H9 (cell line): ENCODE measurements at regions not wholly inside any gene's neighbourhood (a gene's known extent, or its start where the extent isn't known, plus 50 kb on each side); places are given as distances from the start of the nearest gene placed in this dataset.

Experiments used
- DNase-seq: peaks from one replicate; pipeline ENCODE4 v3.0.0-alpha.2; 2017
- H2AFZ ChIP-seq: one replicate; pipeline ENCODE4 v1.6.1; 2013; ENCODE audit warnings: mild to moderate bottlenecking, low read length, control low read depth, moderate library complexity
- H2AK5ac ChIP-seq: 2 replicates; pipeline ENCODE4 v1.6.1; 2013; ENCODE audit warnings: low read length, control low read depth, mixed read lengths; ENCODE audit not compliant: insufficient read length
- H2BK120ac ChIP-seq: one replicate; pipeline ENCODE4 v1.6.1; 2013; ENCODE audit warnings: low read depth, mild to moderate bottlenecking, low read length, control low read depth, inconsistent platforms; ENCODE audit not compliant: poor library complexity, severe bottlenecking
- H2BK12ac ChIP-seq: 2 replicates; pipeline ENCODE4 v1.6.1; 2013; ENCODE audit warnings: low read length, control low read depth, mixed read lengths, low read depth; ENCODE audit not compliant: insufficient read length
- H2BK15ac ChIP-seq: 2 replicates; pipeline ENCODE4 v1.6.1; 2013; ENCODE audit warnings: low read depth, low read length, control low read depth
- H2BK20ac ChIP-seq: one replicate; pipeline ENCODE4 v1.6.1; 2013; ENCODE audit warnings: low read depth, mild to moderate bottlenecking, low read length, control low read depth, inconsistent platforms; ENCODE audit not compliant: poor library complexity, severe bottlenecking
- H2BK5ac ChIP-seq: 2 replicates; pipeline ENCODE4 v1.6.1; 2013; ENCODE audit warnings: low read length, control low read depth, mixed read lengths; ENCODE audit not compliant: insufficient read length
- H3K14ac ChIP-seq: 2 replicates; pipeline ENCODE4 v1.6.1; 2013; ENCODE audit warnings: low read length, control low read depth; ENCODE audit not compliant: insufficient read depth
- H3K18ac ChIP-seq: 2 replicates; pipeline ENCODE4 v1.6.1; 2013; ENCODE audit warnings: low read depth, mild to moderate bottlenecking, mixed read lengths, low read length, control low read depth; ENCODE audit not compliant: insufficient read length
- H3K23ac ChIP-seq: 2 replicates; pipeline ENCODE4 v1.6.1; 2013; ENCODE audit warnings: low read length, control low read depth, mixed read lengths, low read depth; ENCODE audit not compliant: insufficient read length
- H3K23me2 ChIP-seq: 2 replicates; pipeline ENCODE4 v1.6.1; 2013; ENCODE audit warnings: low read depth, mild to moderate bottlenecking, mixed read lengths, low read length, control low read depth; ENCODE audit not compliant: insufficient read length, poor library complexity, severe bottlenecking
- H3K27ac ChIP-seq: 2 replicates; pipeline ENCODE4 v1.5.1; 2013; ENCODE audit warnings: low read length, control low read depth, mixed read lengths, low read depth; ENCODE audit not compliant: insufficient read length
- H3K27me3 ChIP-seq: 2 replicates; pipeline ENCODE4 v1.6.1; 2013; ENCODE audit warnings: low read length, control low read depth, inconsistent platforms; ENCODE audit not compliant: insufficient read depth
- H3K4ac ChIP-seq: 2 replicates; pipeline ENCODE4 v1.6.1; 2013; ENCODE audit warnings: low read depth, mild to moderate bottlenecking, control low read depth, inconsistent platforms, low read length, moderate library complexity
- H3K4me1 ChIP-seq: 2 replicates; pipeline ENCODE4 v1.6.1; 2013; ENCODE audit warnings: low read length, control low read depth, inconsistent platforms; ENCODE audit not compliant: insufficient read depth
- H3K4me2 ChIP-seq: 2 replicates; pipeline ENCODE4 v1.6.1; 2013; ENCODE audit warnings: low read length, control low read depth, mixed read lengths; ENCODE audit not compliant: insufficient read length, insufficient read depth
- H3K56ac ChIP-seq: 2 replicates; pipeline ENCODE4 v1.6.1; 2013; ENCODE audit warnings: low read depth, mild to moderate bottlenecking, mixed read lengths, low read length, control low read depth; ENCODE audit not compliant: insufficient read length
- H3K79me1 ChIP-seq: 2 replicates; pipeline ENCODE4 v1.6.1; 2013; ENCODE audit warnings: low read depth, mild to moderate bottlenecking, moderate library complexity, low read length, control low read depth, inconsistent platforms; ENCODE audit not compliant: insufficient read depth, poor library complexity, severe bottlenecking
- H3K79me2 ChIP-seq: 2 replicates; pipeline ENCODE4 v1.6.1; 2013; ENCODE audit warnings: low read length, control low read depth, inconsistent platforms; ENCODE audit not compliant: insufficient read depth
- H3K9ac ChIP-seq: 2 replicates; pipeline ENCODE4 v1.6.1; 2013; ENCODE audit warnings: low read length, control low read depth, mixed read lengths; ENCODE audit not compliant: insufficient read length; ENCODE audit errors: extremely low read depth
- H3K9me3 ChIP-seq: one replicate; pipeline ENCODE4 v1.6.1; 2013; ENCODE audit warnings: low read depth, low read length, inconsistent platforms; ENCODE audit not compliant: control insufficient read depth
- H3T11ph ChIP-seq: one replicate; pipeline ENCODE4 v1.6.1; 2013; ENCODE audit warnings: mild to moderate bottlenecking, low read length, control low read depth, inconsistent platforms
- H4K20me1 ChIP-seq: one replicate; pipeline ENCODE4 v1.6.1; 2013; ENCODE audit not compliant: control insufficient read depth, insufficient read length, insufficient read depth
- H4K5ac ChIP-seq: 2 replicates; pipeline ENCODE4 v1.6.1; 2013; ENCODE audit warnings: low read depth, mild to moderate bottlenecking, mixed read lengths, low read length, control low read depth; ENCODE audit not compliant: insufficient read length
- H4K8ac ChIP-seq: replicated peaks from 2 replicates; pipeline ENCODE4 v1.6.1; 2013; ENCODE audit warnings: low read length, control low read depth, mixed read lengths, low read depth; ENCODE audit not compliant: insufficient read length
- H4K91ac ChIP-seq: 2 replicates; pipeline ENCODE4 v1.6.1; 2013; ENCODE audit warnings: low read depth, mild to moderate bottlenecking, moderate library complexity, mixed read lengths, low read length, control low read depth; ENCODE audit not compliant: insufficient read length
- H3K27ac Mint-ChIP-seq, 3 experiments: 2 replicates in 2 of 3; 3 replicates in 1 of 3; pipeline ENCODE4 v1.8.0; 2020 to 2021; ENCODE audit warnings: mixed read lengths in 3 of 3, mild to moderate bottlenecking in 1 of 3, moderate library complexity in 1 of 3
- H3K27me3 Mint-ChIP-seq: 2 replicates; pipeline ENCODE4 v1.8.0; 2021; ENCODE audit warnings: low read depth, mild to moderate bottlenecking, moderate library complexity, mixed read lengths
- H3K36me3 Mint-ChIP-seq, 3 experiments: 2 replicates in 2 of 3; 3 replicates in 1 of 3; pipeline ENCODE4 v1.8.0; 2020 to 2021; ENCODE audit warnings: low read depth in 3 of 3, mixed read lengths in 3 of 3; ENCODE audit not compliant: insufficient read depth in 1 of 3
- H3K4me1 Mint-ChIP-seq, 2 experiments: 2 replicates each; pipeline ENCODE4 v1.8.0; 2020; ENCODE audit warnings: mixed read lengths in 2 of 2
- H3K4me3 Mint-ChIP-seq, 2 experiments: 2 replicates in 1 of 2; 3 replicates in 1 of 2; pipeline ENCODE4 v1.8.0; 2020 to 2021; ENCODE audit warnings: mild to moderate bottlenecking in 2 of 2, mixed read lengths in 2 of 2, moderate library complexity in 1 of 2
- H3K9me3 Mint-ChIP-seq, 2 experiments: 2 replicates in 1 of 2; 3 replicates in 1 of 2; pipeline ENCODE4 v1.8.0; 2020; ENCODE audit warnings: mild to moderate bottlenecking in 2 of 2, mixed read lengths in 2 of 2, moderate library complexity in 1 of 2
- CTCF ChIP-seq: fragments of 200-600 bp; sonication (generic); conservative IDR thresholded peaks from 3 replicates; pipeline ENCODE4 v1.8.0; 2021; ENCODE audit warnings: antibody characterized with exemption, mild to moderate bottlenecking
- WGBS: extraction: QIAGEN DNeasy Blood & Tissue Kit; methylation state at CpG from one replicate; pipeline ENCODE4 v1.1.7; 2013; ENCODE audit warnings: missing lambda C conversion rate, low lambda C conversion rate, mixed read lengths; ENCODE audit not compliant: insufficient read length; ENCODE audit errors: extremely low coverage; 5-methylcytosine and 5-hydroxymethylcytosine counted together

- Histone ChIP-seq H2BK5ac (no peak overlapping the region), H3K14ac (no peak overlapping the region), H3K4me2 (no peak overlapping the region), H2BK120ac (no peak overlapping the region), H3K27me3 (no peaks in the 10 kb centered on the region), H3K23me2 (no peaks in the 10 kb centered on the region), H3K4ac (no peak overlapping the region), H2BK15ac (no peak overlapping the region), H2BK20ac (no peak overlapping the region), H3K9me3 (no peaks in the 10 kb centered on the region), H2AFZ (no peak overlapping the region), H2BK12ac (no peak overlapping the region), H3K4me1 (no peaks in the 10 kb centered on the region), H4K20me1 (no peaks in the 10 kb centered on the region), H3K23ac (no peak overlapping the region), H3K9ac (no peak overlapping the region), H3K27ac (no peak overlapping the region), H2AK5ac (no peak overlapping the region), H3K79me2 (no peaks in the 10 kb centered on the region), H3T11ph (no peak overlapping the region), H3K56ac (no peak overlapping the region), H4K5ac (no peak overlapping the region), H4K8ac (no peak overlapping the region), H3K18ac (no peak overlapping the region), H3K79me1 (no peaks in the 10 kb centered on the region), H4K91ac (no peak overlapping the region)
- Mint-ChIP-seq H3K27ac (no peak overlapping the region), H3K36me3 (peaks cover 0 to 6% (median 2%) of the 10 kb centered on the region in 3 experiments; a peak in 4 of 7 replicates), H3K4me3 (no peak overlapping the region), H3K27me3 (no peaks in the 10 kb centered on the region), H3K4me1 (peaks cover 5 to 7% of the 10 kb centered on the region in 2 experiments; a peak in 3 of 4 replicates), H3K9me3 (peaks cover 6 to 8% of the 10 kb centered on the region in 2 experiments; a peak in 3 of 5 replicates)
- TF ChIP-seq CTCF = no peak
- DNase-seq = no peak
- no CpG with 5 or more reads among the region's 6 CpGs for WGBS
Measured at GRCh38 chr13:40433001-40433400, 233.4 kb downstream of the FOXO1 start.
